ENCODE measurements at regions not wholly inside any gene's neighbourhood (a gene's known extent, or its start where the extent isn't known, plus 50 kb on each side); places are given as distances from the start of the nearest gene placed in this dataset.
"Not testable (repeated sequence)": the region's sequence is repeated elsewhere in the genome, so short reads cannot be mapped to it uniquely, and the experiment has no call there.

DNA sequence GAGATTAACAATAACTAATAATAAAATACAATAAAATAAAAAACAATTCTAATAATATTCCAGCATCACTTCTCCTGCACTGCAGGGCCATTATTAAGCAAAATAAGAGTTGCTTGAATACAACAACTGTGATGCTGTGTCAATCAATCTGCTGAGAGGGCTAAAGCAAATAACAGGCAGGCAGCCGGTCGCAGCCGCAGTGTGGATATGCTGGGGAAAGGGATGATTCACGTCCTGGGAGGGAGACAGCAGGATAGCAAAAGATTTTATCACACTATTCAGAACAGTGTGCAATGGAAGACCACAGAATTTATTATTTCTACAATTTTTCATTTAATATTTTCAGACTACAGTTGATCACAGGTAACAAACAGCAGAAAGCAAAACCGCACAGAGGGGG lies 76.5 kb upstream of the SMARCAD1 start:
- H3K4me3 ChIP-seq: no peak overlapping the region
- H3K9me3 ChIP-seq: no peaks in the 10 kb centered on the region
- WGBS, 2 donors: 74 to 79% methylated on average over 5 of the region's 5 CpGs
- H3K27me3 ChIP-seq: no peaks in the 10 kb centered on the region
- H3K27ac ChIP-seq: no peak overlapping the region
- H3K4me1 ChIP-seq: no peaks in the 10 kb centered on the region
- DNase-seq (no peak), ATAC-seq (no peak)
- TF ChIP-seq, protein P1, sequence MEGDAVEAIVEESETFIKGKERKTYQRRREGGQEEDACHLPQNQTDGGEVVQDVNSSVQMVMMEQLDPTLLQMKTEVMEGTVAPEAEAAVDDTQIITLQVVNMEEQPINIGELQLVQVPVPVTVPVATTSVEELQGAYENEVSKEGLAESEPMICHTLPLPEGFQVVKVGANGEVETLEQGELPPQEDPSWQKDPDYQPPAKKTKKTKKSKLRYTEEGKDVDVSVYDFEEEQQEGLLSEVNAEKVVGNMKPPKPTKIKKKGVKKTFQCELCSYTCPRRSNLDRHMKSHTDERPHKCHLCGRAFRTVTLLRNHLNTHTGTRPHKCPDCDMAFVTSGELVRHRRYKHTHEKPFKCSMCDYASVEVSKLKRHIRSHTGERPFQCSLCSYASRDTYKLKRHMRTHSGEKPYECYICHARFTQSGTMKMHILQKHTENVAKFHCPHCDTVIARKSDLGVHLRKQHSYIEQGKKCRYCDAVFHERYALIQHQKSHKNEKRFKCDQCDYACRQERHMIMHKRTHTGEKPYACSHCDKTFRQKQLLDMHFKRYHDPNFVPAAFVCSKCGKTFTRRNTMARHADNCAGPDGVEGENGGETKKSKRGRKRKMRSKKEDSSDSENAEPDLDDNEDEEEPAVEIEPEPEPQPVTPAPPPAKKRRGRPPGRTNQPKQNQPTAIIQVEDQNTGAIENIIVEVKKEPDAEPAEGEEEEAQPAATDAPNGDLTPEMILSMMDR (IDR thresholded peaks at IDR 0.05): no peak
- intact Hi-C loops (cut with DNase I): loop anchor here in 1 of 10 donors (10.0 kb wide), 1 partner anchor 336 kb away; no protein-coding TSS in a partner anchor
- H3K36me3 ChIP-seq: no peaks in the 10 kb centered on the region

DNA sequence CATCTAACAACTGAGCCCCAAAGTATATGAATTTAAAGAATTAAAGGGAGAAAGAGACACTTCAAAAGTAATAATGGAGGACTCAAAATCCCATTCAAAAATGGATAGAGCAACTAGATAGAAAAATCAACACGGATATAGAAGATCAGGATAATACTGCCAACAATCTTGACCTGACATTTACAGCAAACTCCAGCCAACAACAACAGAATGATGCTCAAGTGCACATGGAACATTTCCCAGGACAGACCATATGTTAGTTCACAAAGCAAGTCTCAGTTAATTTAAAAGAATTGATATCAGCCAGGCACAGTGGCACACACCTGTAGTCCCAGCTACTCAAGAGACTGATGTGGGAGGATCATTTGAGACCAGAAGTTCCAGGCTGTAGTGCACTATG lies 72.0 kb upstream of the SMARCAD1 start:
- no peak overlapping the region for H3K4me3 ChIP-seq
- no peak for DNase-seq
- 47 to 69% methylated on average over 1 of the region's 1 CpG for WGBS, 2 donors
- no peaks in the 10 kb centered on the region for H3K36me3 ChIP-seq
- no peaks in the 10 kb centered on the region for H3K27me3 ChIP-seq
- H3K9me3 ChIP-seq: no peaks in the 10 kb centered on the region
- intact Hi-C loops (cut with DNase I): loop anchor here in 1 of 10 donors (10.0 kb wide), 1 partner anchor 341 kb away; no protein-coding TSS in a partner anchor
- ATAC-seq: no peak
- no peaks in the 10 kb centered on the region for H3K4me1 ChIP-seq
- TF ChIP-seq, protein P1 (IDR thresholded peaks at IDR 0.05): no peak
- no peak overlapping the region for H3K27ac ChIP-seq

DNA sequence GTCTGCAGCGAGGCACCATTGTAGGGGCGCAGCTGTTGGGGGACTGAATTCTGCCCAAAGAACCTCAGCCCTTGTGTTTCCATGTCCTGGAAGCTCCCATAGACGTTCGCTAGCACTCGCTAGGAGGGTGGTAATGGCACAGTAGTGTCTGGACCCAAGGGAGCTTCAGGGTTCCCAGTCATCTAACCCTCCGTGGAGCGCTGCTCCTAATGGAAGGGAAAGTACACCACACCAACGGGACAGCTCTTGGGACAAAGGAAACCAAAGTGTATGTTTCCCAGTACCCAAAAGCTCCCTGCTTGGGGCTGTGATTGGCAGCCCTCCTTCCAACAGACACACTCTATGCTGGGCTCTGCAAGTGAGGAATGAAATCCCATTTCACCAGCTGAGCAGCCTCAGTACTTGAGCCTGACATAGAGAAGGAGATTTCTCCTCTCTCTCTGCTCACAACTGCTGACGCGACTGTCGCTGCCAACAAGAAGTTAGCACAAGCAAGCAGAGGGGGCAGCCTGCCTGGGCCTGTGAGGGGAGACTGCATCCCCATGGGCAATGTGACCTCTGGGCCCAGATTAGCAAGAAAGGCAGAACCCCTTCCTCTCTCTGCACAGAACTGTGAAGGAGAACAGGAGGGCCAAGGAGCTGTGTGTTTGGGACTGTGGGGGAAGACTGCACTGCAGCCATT lies 67.6 kb upstream of the SMARCAD1 start:
- WGBS, 2 donors: 81 to 86% methylated on average over 11 of the region's 11 CpGs
- ATAC-seq (no peak), DNase-seq (no peak)
- no peaks in the 10 kb centered on the region for H3K4me1 ChIP-seq
- H3K4me3 ChIP-seq: no peak overlapping the region
- peaks cover 0 to 10% (median 0%) of the 10 kb centered on the region in 11 donors for H3K9me3 ChIP-seq
- H3K27ac ChIP-seq: no peak overlapping the region
- TF ChIP-seq, protein P1 (IDR thresholded peaks at IDR 0.05): no peak
- intact Hi-C loops (cut with DNase I): loop anchor here in 1 of 10 donors (10.0 kb wide), 1 partner anchor 345 kb away; no protein-coding TSS in a partner anchor
- no peaks in the 10 kb centered on the region for H3K36me3 ChIP-seq
- no peaks in the 10 kb centered on the region for H3K27me3 ChIP-seq

DNA sequence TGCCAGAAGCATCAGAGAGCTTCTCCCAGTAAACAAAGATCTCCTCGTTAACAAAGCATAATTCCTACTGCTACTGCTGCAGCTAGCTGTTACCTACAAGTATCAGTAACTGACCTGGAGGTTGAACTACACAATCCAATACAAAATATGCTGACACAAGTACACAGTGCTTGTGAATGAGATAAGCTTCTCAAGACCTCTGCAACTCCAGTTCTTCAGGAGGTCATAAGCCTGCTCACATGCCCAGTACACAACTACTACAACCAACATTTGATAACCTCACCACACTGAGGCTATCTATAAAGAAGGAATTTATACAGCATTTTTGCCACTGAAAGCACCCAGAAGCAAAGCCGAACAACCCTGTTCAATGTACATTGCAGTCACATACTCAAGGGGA lies 66.7 kb upstream of the SMARCAD1 start:
- Histone ChIP-seq H3K36me3 (no peaks in the 10 kb centered on the region), H3K27me3 (no peaks in the 10 kb centered on the region), H3K27ac (no peak overlapping the region), H3K4me3 (no peak overlapping the region), H3K4me1 (no peaks in the 10 kb centered on the region), H3K9me3 (peaks cover 0 to 12% (median 0%) of the 10 kb centered on the region in 11 donors)
- TF ChIP-seq, protein P1 (IDR thresholded peaks at IDR 0.05): no peak
- intact Hi-C loops (cut with DNase I): no loop called here
- WGBS, 2 donors: 42 to 51% methylated on average over 2 of the region's 2 CpGs
- DNase-seq (no peak), ATAC-seq (no peak)

DNA sequence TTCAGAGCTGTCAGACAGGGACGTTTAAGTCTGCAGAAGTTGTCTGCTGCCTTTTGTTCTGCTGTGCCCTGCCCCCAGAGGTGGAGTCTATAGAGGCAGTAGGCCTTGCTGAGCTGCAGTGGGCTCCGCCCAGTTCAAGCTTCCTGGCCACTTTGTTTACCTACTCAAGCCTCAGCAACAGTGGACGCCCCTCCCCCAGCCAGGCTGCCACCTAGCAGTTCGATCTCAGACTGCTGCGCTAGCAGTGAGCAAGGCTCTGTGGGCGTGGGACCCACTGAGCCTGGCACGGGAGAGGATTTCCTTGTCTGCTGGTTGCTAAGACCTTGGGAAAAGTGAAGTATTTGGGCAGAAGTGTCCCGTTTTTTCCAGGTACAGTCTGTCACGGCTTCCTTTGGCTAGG lies 59.6 kb upstream of the SMARCAD1 start:
- H3K9me3 ChIP-seq; H3K27me3 ChIP-seq; H3K36me3 ChIP-seq; H3K4me1 ChIP-seq; intact Hi-C loops (cut with DNase I); DNase-seq; ATAC-seq; H3K27ac ChIP-seq; H3K4me3 ChIP-seq: not testable (repeated sequence)
- WGBS, 2 donors: 46 to 50% methylated on average over 9 of the region's 9 CpGs
